NB4 (cell line): ENCODE measurements at regions not wholly inside any gene's neighbourhood (a gene's known extent, or its start where the extent isn't known, plus 50 kb on each side); places are given as distances from the start of the nearest gene placed in this dataset.

Experiments
- POLR2A ChIP-seq: IDR thresholded peaks from 2 replicates; pipeline ENCODE4 v1.6.1; 2011; ENCODE audit warnings: mild to moderate bottlenecking; ENCODE audit not compliant: insufficient read length; ENCODE audit errors: extremely low read depth
- TF ChIP-seq, protein P1 (sequence below): IDR thresholded peaks from one replicate; pipeline ENCODE4 v1.5.1; 2012; ENCODE audit warnings: low read depth, low read length
- TF ChIP-seq, protein P2 (sequence below): IDR thresholded peaks from 2 replicates; pipeline ENCODE4 v1.6.1; 2011; ENCODE audit warnings: low read depth, low read length

DNA sequence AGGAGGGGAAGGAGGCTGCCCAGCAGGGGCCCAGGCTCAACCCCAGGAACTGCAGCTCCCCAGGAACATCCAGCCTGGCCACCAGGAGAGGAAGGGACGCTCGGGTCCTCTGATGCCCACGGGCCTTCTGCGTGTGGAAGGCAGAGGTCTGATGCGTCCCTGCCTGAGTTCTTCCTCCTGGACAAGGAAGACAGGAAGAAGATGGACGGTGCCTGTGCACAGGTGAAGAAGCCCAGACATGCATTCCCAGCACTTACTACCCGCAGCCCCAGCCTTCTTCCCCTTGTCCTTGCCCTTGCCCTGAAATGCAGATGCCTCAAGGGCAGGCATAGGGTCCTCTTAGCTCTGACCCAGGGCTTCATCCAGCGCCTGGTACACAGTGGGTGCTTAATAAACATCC lies 56.7 kb upstream of the IRX1 start:
- TF ChIP-seq, protein P1, sequence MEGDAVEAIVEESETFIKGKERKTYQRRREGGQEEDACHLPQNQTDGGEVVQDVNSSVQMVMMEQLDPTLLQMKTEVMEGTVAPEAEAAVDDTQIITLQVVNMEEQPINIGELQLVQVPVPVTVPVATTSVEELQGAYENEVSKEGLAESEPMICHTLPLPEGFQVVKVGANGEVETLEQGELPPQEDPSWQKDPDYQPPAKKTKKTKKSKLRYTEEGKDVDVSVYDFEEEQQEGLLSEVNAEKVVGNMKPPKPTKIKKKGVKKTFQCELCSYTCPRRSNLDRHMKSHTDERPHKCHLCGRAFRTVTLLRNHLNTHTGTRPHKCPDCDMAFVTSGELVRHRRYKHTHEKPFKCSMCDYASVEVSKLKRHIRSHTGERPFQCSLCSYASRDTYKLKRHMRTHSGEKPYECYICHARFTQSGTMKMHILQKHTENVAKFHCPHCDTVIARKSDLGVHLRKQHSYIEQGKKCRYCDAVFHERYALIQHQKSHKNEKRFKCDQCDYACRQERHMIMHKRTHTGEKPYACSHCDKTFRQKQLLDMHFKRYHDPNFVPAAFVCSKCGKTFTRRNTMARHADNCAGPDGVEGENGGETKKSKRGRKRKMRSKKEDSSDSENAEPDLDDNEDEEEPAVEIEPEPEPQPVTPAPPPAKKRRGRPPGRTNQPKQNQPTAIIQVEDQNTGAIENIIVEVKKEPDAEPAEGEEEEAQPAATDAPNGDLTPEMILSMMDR = no peak
- TF ChIP-seq, protein P2, sequence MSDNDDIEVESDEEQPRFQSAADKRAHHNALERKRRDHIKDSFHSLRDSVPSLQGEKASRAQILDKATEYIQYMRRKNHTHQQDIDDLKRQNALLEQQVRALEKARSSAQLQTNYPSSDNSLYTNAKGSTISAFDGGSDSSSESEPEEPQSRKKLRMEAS = no peak
- TF ChIP-seq POLR2A = no peak
